HCT116 (cell line): ENCODE measurements at regions not wholly inside any gene's neighbourhood (a gene's known extent, or its start where the extent isn't known, plus 50 kb on each side); places are given as distances from the start of the nearest gene placed in this dataset.

ENCODE experiments used
- ATAC-seq: fragments of 200-7000 bp; cut with Tn5 transposase; 2 replicates; pipeline ENCODE4 v1.9.1; 2020; ENCODE audit warnings: mild to moderate bottlenecking, moderate library complexity
- BruUV-seq: library from RNA; stranded (reverse); fragments of 400-500 nt; replicated peaks from 2 replicates; lab custom pipeline; 2021; lab: Mats Ljungman, UMichigan
- CTCF ChIA-PET: fragments of 300-600 bp; sonication (Branson Sonifier 250); formaldehyde crosslinking; loops from one replicate; lab custom pipeline; 2021; ENCODE audit warnings: antibody characterized with exemption; lab: Charles Lee
- POLR2A ChIA-PET: fragments of 300-600, 350-600 bp; sonication (Branson Sonifier 250); formaldehyde crosslinking; loops from one replicate; lab custom pipeline; 2021; ENCODE audit warnings: antibody characterized with exemption; lab: Charles Lee
- RAD21 ChIA-PET, 2 experiments: fragments of 300-600 bp; sonication (Branson Sonifier 250); formaldehyde crosslinking; loops; one replicate each; lab custom pipeline; 2023; ENCODE audit warnings: low total read pairs in 2 of 2; ENCODE audit not compliant: uncharacterized antibody in 2 of 2, unreplicated experiment in 2 of 2, low non-redundant PET in 1 of 2; lab: Charles Lee
- DNase-seq: peaks from one replicate; pipeline ENCODE4 v3.0.0-alpha.2; 2010; ENCODE audit warnings: low read depth, low spot score
- H2AFZ ChIP-seq: fragments of 200-600 bp; shearing (Covaris generic), sonication (generic); 2 replicates; pipeline ENCODE4 v1.6.1; 2017; ENCODE audit warnings: low read depth, mixed run types, mixed read lengths, antibody characterized with exemption, low read length; ENCODE audit not compliant: poor library complexity, severe bottlenecking
- H3K27ac ChIP-seq: 2 replicates; pipeline ENCODE4 v1.5.1; 2012; ENCODE audit warnings: low read depth, low read length
- H3K27me3 ChIP-seq: fragments of 200-600 bp; sonication (generic); 2 replicates; pipeline ENCODE4 v1.6.1; 2016; ENCODE audit warnings: mixed run types, low read length, mixed read lengths; ENCODE audit not compliant: insufficient read depth
- H3K36me3 ChIP-seq, 2 experiments: fragments of 200-500 bp in 1 of 2; fragments of 200-600 bp in 1 of 2; sonication (Bioruptor generic) in 1 of 2; sonication (generic) in 1 of 2; 2 replicates each; pipeline versions ENCODE4 v1.5.1 to v1.6.1; 2014 to 2016; ENCODE audit warnings: low read length in 2 of 2, inconsistent platforms in 1 of 2, mixed read lengths in 1 of 2, mixed run types in 1 of 2; ENCODE audit not compliant: insufficient read depth in 2 of 2, control insufficient read depth in 1 of 2
- H3K4me1 ChIP-seq, 2 experiments: fragments of 200-600 bp in 1 of 2; sonication (generic) in 1 of 2; 2 replicates each; pipeline versions ENCODE4 v1.5.1 to v1.6.1; 2012 to 2017; ENCODE audit warnings: low read length in 2 of 2, inconsistent platforms in 1 of 2, mild to moderate bottlenecking in 1 of 2, mixed read lengths in 1 of 2, mixed run types in 1 of 2, moderate library complexity in 1 of 2; ENCODE audit not compliant: insufficient read depth in 2 of 2, control insufficient read depth in 1 of 2
- H3K4me2 ChIP-seq: fragments of 200-600 bp; sonication (generic); 2 replicates; pipeline ENCODE4 v1.6.1; 2017; ENCODE audit warnings: mixed run types, low read length, mixed read lengths
- H3K4me3 ChIP-seq, 2 experiments: fragments of 200-600 bp in 1 of 2; sonication (generic) in 1 of 2; replicated peaks in 1 of 2; 2 replicates each; pipeline ENCODE4 v1.5.1; 2011 to 2016; ENCODE audit warnings: low read length in 2 of 2, control low read depth in 1 of 2, low read depth in 1 of 2, mild to moderate bottlenecking in 1 of 2, mixed read lengths in 1 of 2, mixed run types in 1 of 2
- H3K79me2 ChIP-seq: fragments of 200-600 bp; sonication (generic); 2 replicates; pipeline ENCODE4 v1.6.1; 2017; ENCODE audit warnings: mild to moderate bottlenecking, mixed run types, low read length, moderate library complexity, mixed read lengths; ENCODE audit not compliant: insufficient read depth
- H3K9ac ChIP-seq: fragments of 200-600 bp; sonication (generic); 2 replicates; pipeline ENCODE4 v1.6.1; 2016; ENCODE audit warnings: low read length, mixed read lengths
- H3K9me2 ChIP-seq: fragments of 200-600 bp; sonication (generic), shearing (Covaris generic); 2 replicates; pipeline ENCODE4 v1.6.1; 2017; ENCODE audit warnings: mixed run types, mild to moderate bottlenecking, moderate library complexity; ENCODE audit not compliant: insufficient read depth
- H3K9me3 ChIP-seq, 2 experiments: fragments of 200-500 bp in 1 of 2; fragments of 200-600 bp in 1 of 2; sonication (Bioruptor generic) in 1 of 2; sonication (generic) in 1 of 2; 2 replicates each; pipeline ENCODE4 v1.6.1; 2014 to 2017; ENCODE audit warnings: low read length in 2 of 2, mixed read lengths in 2 of 2, inconsistent platforms in 1 of 2, low read depth in 1 of 2, mild to moderate bottlenecking in 1 of 2, mixed run types in 1 of 2, moderate library complexity in 1 of 2; ENCODE audit not compliant: control insufficient read depth in 1 of 2, insufficient read depth in 1 of 2
- H4K20me1 ChIP-seq: fragments of 200-600 bp; sonication (generic), shearing (Covaris generic); 2 replicates; pipeline ENCODE4 v1.6.1; 2017; ENCODE audit warnings: mixed run types, mild to moderate bottlenecking, moderate library complexity; ENCODE audit not compliant: insufficient read depth
- CBX3 ChIP-seq: IDR thresholded peaks from 2 replicates; pipeline ENCODE4 v1.6.1; 2012; ENCODE audit warnings: low read depth
- CEBPB ChIP-seq: IDR thresholded peaks from 2 replicates; pipeline ENCODE4 v1.6.1; 2012; ENCODE audit warnings: low read depth
- EGR1 ChIP-seq: IDR thresholded peaks from 2 replicates; pipeline ENCODE4 v1.6.1; 2012; ENCODE audit warnings: low read depth
- EZH2 ChIP-seq: fragments of 200-600 bp; sonication (generic); IDR thresholded peaks from 2 replicates; pipeline ENCODE4 v1.6.1; 2017; ENCODE audit warnings: antibody characterized with exemption, mixed run types
- EZH2phosphoT487 ChIP-seq: fragments of 200-600 bp; IDR thresholded peaks from 2 replicates; pipeline ENCODE4 v1.6.1; 2018; ENCODE audit warnings: antibody characterized with exemption, borderline replicate concordance
- FOSL1 ChIP-seq: IDR thresholded peaks from 2 replicates; pipeline ENCODE4 v1.6.1; 2012; ENCODE audit warnings: low read depth
- POLR2A ChIP-seq: IDR thresholded peaks from 2 replicates; pipeline ENCODE4 v1.7.0; 2011; ENCODE audit warnings: borderline replicate concordance; ENCODE audit not compliant: insufficient read depth, insufficient read length; ENCODE audit errors: extremely low read depth
- POLR2AphosphoS5 ChIP-seq: IDR thresholded peaks from 2 replicates; pipeline ENCODE4 v1.6.1; 2011; ENCODE audit warnings: mild to moderate bottlenecking, low read depth, low read length, moderate library complexity
- RAD21 ChIP-seq: IDR thresholded peaks from 2 replicates; pipeline ENCODE4 v1.6.1; 2012; ENCODE audit warnings: low read depth, mild to moderate bottlenecking
- SIN3A ChIP-seq: IDR thresholded peaks from 2 replicates; pipeline ENCODE4 v1.6.1; 2012; ENCODE audit warnings: low read depth
- SP1 ChIP-seq: IDR thresholded peaks from 2 replicates; pipeline ENCODE4 v1.6.1; 2012; ENCODE audit warnings: low read depth
- SRF ChIP-seq: IDR thresholded peaks from 2 replicates; pipeline ENCODE4 v1.6.1; 2012; ENCODE audit warnings: low read depth
- TCF7L2 ChIP-seq: IDR thresholded peaks from 2 replicates; pipeline ENCODE4 v1.7.0; 2011; ENCODE audit warnings: borderline replicate concordance, inconsistent platforms; ENCODE audit not compliant: insufficient read depth, insufficient read length; ENCODE audit errors: extremely low read depth
- YY1 ChIP-seq: IDR thresholded peaks from 2 replicates; pipeline ENCODE4 v1.6.1; 2011; ENCODE audit warnings: low read length, low read depth, moderate library complexity, mild to moderate bottlenecking; ENCODE audit not compliant: insufficient replicate concordance; ENCODE audit errors: extremely low read depth
- ZFX ChIP-seq: fragments of 450-650 bp; IDR thresholded peaks from 2 replicates; pipeline ENCODE4 v1.6.1; 2017
- ZNF274 ChIP-seq: fragments of 200-500 bp; sonication (Bioruptor generic); IDR thresholded peaks from 2 replicates; pipeline ENCODE4 v1.6.1; 2014; ENCODE audit warnings: mild to moderate bottlenecking, low read depth, low read length, inconsistent platforms
- intact Hi-C: fragments of 100-400 bp; cut with micrococcal nuclease; formaldehyde crosslinking; loops from 2 replicates; pipeline ENCODE4 v1.10.0; 2022
- TF ChIP-seq, protein P1 (sequence below): IDR thresholded peaks from 2 replicates; pipeline ENCODE4 v1.6.1; 2011; ENCODE audit warnings: mild to moderate bottlenecking, low read length, moderate library complexity; ENCODE audit not compliant: insufficient replicate concordance; ENCODE audit errors: extremely low read depth
- TF ChIP-seq, protein P2 (sequence below): IDR thresholded peaks from 2 replicates; pipeline ENCODE4 v1.6.1; 2012; ENCODE audit warnings: low read depth
- TF ChIP-seq, protein P3 (sequence below): IDR thresholded peaks from 2 replicates; pipeline ENCODE4 v1.6.1; 2012
- TF ChIP-seq, protein P4 (sequence below): IDR thresholded peaks from 2 replicates; pipeline ENCODE4 v1.6.1; 2012

DNA sequence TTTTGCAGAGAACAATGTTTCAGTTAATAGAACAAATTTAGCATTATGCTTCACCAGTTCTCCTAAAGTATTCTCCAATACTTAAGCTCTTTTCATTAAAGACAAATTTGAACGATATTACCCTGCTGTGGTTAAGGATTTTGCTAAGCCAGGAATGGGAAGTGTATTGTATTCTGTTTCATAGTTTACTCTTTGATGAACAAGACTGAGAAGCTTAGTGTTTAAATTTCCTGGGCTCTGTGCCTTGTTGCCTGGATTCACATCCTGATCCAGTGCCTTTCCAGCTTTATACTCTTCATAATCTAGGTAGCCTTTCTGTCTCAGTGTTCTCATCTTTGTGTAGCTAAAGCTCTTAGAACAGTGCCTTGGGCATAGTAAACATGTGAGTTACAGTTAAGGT, 58.6 kb upstream of the GLS start:
- H3K27ac ChIP-seq, result no peak overlapping the region
- ChIA-PET POLR2A (interaction anchor here (0.6 kb wide), 1 partner anchor 273 kb away, joined by 4 read pairs; no protein-coding TSS in a partner anchor), RAD21 (no interaction called here), CTCF (no interaction called here)
- no peaks in the 10 kb centered on the region for H3K36me3 ChIP-seq
- H3K4me2 ChIP-seq, result no peak overlapping the region
- no peaks in the 10 kb centered on the region for H3K4me1 ChIP-seq
- H2AFZ ChIP-seq, result no peak overlapping the region
- ATAC-seq (no peak), DNase-seq (no peak)
- H3K27me3 ChIP-seq, result no peaks in the 10 kb centered on the region
- no peaks in the 10 kb centered on the region; the same call in 1 of the 2 replicates for H3K9me2 ChIP-seq
- H4K20me1 ChIP-seq, result no peaks in the 10 kb centered on the region
- H3K9me3 ChIP-seq, result no peaks in the 10 kb centered on the region
- intact Hi-C loops, result no loop called here
- H3K4me3 ChIP-seq, result no peak overlapping the region
- TF ChIP-seq YY1, result no peak
- TF ChIP-seq CEBPB, result no peak
- TF ChIP-seq TCF7L2, result no peak
- TF ChIP-seq, protein P1, sequence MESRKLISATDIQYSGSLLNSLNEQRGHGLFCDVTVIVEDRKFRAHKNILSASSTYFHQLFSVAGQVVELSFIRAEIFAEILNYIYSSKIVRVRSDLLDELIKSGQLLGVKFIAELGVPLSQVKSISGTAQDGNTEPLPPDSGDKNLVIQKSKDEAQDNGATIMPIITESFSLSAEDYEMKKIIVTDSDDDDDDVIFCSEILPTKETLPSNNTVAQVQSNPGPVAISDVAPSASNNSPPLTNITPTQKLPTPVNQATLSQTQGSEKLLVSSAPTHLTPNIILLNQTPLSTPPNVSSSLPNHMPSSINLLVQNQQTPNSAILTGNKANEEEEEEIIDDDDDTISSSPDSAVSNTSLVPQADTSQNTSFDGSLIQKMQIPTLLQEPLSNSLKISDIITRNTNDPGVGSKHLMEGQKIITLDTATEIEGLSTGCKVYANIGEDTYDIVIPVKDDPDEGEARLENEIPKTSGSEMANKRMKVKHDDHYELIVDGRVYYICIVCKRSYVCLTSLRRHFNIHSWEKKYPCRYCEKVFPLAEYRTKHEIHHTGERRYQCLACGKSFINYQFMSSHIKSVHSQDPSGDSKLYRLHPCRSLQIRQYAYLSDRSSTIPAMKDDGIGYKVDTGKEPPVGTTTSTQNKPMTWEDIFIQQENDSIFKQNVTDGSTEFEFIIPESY, result no peak
- TF ChIP-seq EZH2, result no peak
- TF ChIP-seq POLR2AphosphoS5, result no peak
- TF ChIP-seq POLR2A, result no peak
- TF ChIP-seq, protein P2, sequence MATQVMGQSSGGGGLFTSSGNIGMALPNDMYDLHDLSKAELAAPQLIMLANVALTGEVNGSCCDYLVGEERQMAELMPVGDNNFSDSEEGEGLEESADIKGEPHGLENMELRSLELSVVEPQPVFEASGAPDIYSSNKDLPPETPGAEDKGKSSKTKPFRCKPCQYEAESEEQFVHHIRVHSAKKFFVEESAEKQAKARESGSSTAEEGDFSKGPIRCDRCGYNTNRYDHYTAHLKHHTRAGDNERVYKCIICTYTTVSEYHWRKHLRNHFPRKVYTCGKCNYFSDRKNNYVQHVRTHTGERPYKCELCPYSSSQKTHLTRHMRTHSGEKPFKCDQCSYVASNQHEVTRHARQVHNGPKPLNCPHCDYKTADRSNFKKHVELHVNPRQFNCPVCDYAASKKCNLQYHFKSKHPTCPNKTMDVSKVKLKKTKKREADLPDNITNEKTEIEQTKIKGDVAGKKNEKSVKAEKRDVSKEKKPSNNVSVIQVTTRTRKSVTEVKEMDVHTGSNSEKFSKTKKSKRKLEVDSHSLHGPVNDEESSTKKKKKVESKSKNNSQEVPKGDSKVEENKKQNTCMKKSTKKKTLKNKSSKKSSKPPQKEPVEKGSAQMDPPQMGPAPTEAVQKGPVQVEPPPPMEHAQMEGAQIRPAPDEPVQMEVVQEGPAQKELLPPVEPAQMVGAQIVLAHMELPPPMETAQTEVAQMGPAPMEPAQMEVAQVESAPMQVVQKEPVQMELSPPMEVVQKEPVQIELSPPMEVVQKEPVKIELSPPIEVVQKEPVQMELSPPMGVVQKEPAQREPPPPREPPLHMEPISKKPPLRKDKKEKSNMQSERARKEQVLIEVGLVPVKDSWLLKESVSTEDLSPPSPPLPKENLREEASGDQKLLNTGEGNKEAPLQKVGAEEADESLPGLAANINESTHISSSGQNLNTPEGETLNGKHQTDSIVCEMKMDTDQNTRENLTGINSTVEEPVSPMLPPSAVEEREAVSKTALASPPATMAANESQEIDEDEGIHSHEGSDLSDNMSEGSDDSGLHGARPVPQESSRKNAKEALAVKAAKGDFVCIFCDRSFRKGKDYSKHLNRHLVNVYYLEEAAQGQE, result no peak
- no peak for TF ChIP-seq SRF
- TF ChIP-seq SIN3A, result no peak
- no peak for TF ChIP-seq ZNF274
- TF ChIP-seq, protein P3, sequence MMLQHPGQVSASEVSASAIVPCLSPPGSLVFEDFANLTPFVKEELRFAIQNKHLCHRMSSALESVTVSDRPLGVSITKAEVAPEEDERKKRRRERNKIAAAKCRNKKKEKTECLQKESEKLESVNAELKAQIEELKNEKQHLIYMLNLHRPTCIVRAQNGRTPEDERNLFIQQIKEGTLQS, result no peak
- no peak for TF ChIP-seq RAD21
- no peak for TF ChIP-seq FOSL1
- TF ChIP-seq SP1, result no peak
- TF ChIP-seq EZH2phosphoT487, result no peak
- TF ChIP-seq, protein P4, sequence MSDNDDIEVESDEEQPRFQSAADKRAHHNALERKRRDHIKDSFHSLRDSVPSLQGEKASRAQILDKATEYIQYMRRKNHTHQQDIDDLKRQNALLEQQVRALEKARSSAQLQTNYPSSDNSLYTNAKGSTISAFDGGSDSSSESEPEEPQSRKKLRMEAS, result no peak
- TF ChIP-seq EGR1, result no peak
- no peak for TF ChIP-seq CBX3
- TF ChIP-seq ZFX, result no peak
- H3K79me2 ChIP-seq, result no peaks in the 10 kb centered on the region
- no peak overlapping the region for H3K9ac ChIP-seq
- no TSS peak for BruUV-seq
